ENCODE measurements at regions not wholly inside any gene's neighbourhood (a gene's known extent, or its start where the extent isn't known, plus 50 kb on each side); places are given as distances from the start of the nearest gene placed in this dataset.

- no peak for TF ChIP-seq CTCF (IDR thresholded peaks at IDR 0.05)
- ATAC-seq (ENCODE audit: low FRiP score) (no peak), DNase-seq (ENCODE audit: low spot score) (no peak)
These were observed 54.9 kb upstream of the LCLAT1 start for GRCh38 chr2:30392097-30392496.

GRCh38 chr2:30393510-30393909, 53.5 kb upstream of the LCLAT1 start:
- ATAC-seq (ENCODE audit: low FRiP score) (no peak), DNase-seq (ENCODE audit: low spot score) (no peak)
- no peak for TF ChIP-seq CTCF (IDR thresholded peaks at IDR 0.05)

GRCh38 chr2:30394096-30394495, 53.0 kb upstream of the LCLAT1 start:
- DNase-seq (ENCODE audit: low spot score) (no peak), ATAC-seq (ENCODE audit: low FRiP score) (no peak)
- TF ChIP-seq CTCF (IDR thresholded peaks at IDR 0.05): no peak

- ATAC-seq (ENCODE audit: low FRiP score): no peak
- no peak for DNase-seq (ENCODE audit: low spot score)
- TF ChIP-seq CTCF (IDR thresholded peaks at IDR 0.05): no peak
These were observed 50.4 kb upstream of the LCLAT1 start for GRCh38 chr2:30396436-30397232.
